GM12891 (cell line): ENCODE measurements at regions not wholly inside any gene's neighbourhood (a gene's known extent, or its start where the extent isn't known, plus 50 kb on each side); places are given as distances from the start of the nearest gene placed in this dataset.

Source experiments
- DNase-seq: peaks from one replicate; pipeline ENCODE4 v3.0.0; 2011; ENCODE audit warnings: low spot score; ENCODE audit not compliant: insufficient read length
- FAIRE-seq: peaks from 2 replicates; lab custom pipeline; 2011; peaks lifted over from hg19 to GRCh38; lab: Jason Lieb, UNC
- PAX5 ChIP-seq: IDR thresholded peaks from 2 replicates; pipeline ENCODE4 v1.6.1; 2011; ENCODE audit warnings: low read length, moderate library complexity, mild to moderate bottlenecking; ENCODE audit not compliant: insufficient read depth, severe bottlenecking
- POLR2A ChIP-seq: IDR thresholded peaks from 2 replicates; pipeline ENCODE4 v1.6.1; 2011; ENCODE audit warnings: low read depth, low read length, control low read depth
- POLR2AphosphoS5 ChIP-seq: IDR thresholded peaks from 2 replicates; pipeline ENCODE4 v1.6.1; 2011; ENCODE audit warnings: low read depth, low read length, control low read depth
- POU2F2 ChIP-seq: IDR thresholded peaks from 2 replicates; pipeline ENCODE4 v1.6.1; 2011; ENCODE audit warnings: low read depth, mild to moderate bottlenecking, control low read depth, low read length, moderate library complexity
- SPI1 ChIP-seq: IDR thresholded peaks from 2 replicates; pipeline ENCODE4 v1.6.1; 2011; ENCODE audit warnings: low read depth, low read length, control low read depth
- TAF1 ChIP-seq: IDR thresholded peaks from 2 replicates; pipeline ENCODE4 v1.6.1; 2011; ENCODE audit warnings: low read depth, low read length, control low read depth

GRCh38 chr2:76610451-76610850 lies 899.7 kb upstream of the GCFC2 start:
- TF ChIP-seq TAF1 (no peak), POU2F2 (no peak), PAX5 (no peak), POLR2A (no peak)
- FAIRE-seq, result no peak
- no peak for DNase-seq

DNA sequence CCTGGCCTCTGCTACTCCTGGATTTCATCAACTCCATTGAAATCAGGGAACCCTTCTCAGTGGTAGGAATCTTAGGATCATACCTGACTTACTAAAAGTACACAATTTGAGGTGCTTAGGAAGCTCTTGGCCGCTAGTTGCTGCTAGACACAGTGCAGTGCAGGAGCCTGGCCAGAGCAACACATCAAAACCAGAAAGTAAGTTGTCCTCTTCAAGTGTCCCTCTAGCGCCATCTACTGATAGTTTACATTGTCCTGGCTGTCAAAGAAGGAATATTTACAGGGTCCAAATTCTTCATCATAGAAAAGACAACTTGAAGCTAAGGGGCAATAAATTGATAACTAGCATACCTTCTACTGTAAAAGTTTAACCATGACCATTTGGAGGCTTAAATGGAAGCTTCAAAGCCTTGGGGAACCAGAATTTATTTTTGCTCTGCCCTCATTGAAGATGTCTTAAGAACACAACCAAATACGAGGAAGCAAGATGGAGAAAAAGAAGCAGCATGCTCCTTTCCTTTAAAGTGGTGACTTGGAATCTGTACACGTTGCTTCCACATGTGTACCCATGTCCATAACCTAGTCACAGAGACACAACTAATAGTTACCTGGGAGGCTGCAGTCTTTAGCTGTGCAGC lies 889.1 kb upstream of the GCFC2 start:
- DNase-seq, result peak; percentile 18
- peak; percentile 80 for FAIRE-seq
- TF ChIP-seq POLR2AphosphoS5 (no peak), PAX5 (no peak), POU2F2 (no peak), TAF1 (no peak), POLR2A (no peak), SPI1 (no peak)

DNA sequence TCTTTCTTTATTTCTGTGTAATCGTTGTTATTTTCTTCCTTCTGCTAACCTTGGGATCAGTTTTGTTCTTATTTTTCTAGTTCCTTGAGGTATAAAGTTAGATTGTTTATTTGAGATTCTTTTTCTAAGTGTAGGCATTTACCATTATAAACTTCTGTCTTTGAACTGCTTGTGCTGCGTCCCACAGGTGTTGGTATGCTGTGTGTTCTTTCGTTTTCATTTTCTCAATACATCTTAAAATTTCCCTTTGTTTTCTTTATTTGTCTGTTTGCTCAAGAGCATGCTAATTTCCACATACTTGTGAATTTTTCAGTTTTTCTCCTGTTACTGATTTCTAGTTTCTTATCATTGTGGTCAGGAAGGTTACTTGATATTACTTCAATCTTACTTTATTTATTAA lies 873.8 kb upstream of the GCFC2 start:
- FAIRE-seq (no peak), DNase-seq (no peak)
- TF ChIP-seq SPI1, result no peak
- no peak for TF ChIP-seq POLR2AphosphoS5
- TF ChIP-seq POU2F2, result no peak
- TF ChIP-seq TAF1, result no peak
- no peak for TF ChIP-seq POLR2A
- TF ChIP-seq PAX5, result no peak

DNA sequence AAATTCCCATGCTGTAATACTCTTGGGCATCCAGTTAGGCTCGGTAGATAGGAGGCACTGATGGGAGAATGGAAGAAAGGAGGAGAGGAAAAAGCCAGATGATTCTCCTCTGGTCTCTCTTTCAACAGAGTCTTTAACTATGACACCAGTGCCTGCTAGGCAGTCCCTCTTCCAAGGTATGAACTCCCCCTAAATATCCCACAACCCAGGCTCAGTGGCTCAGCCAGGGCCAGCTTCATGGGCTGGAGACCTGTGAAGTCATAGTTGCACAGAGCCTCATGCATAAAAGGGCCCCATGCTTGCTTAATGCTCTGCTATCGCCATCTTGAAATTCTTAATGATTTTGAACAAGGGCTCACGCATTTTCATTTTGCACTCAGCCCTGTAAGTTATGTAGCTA lies 869.2 kb upstream of the GCFC2 start:
- TF ChIP-seq PAX5 (no peak), POLR2A (no peak), POU2F2 (no peak), POLR2AphosphoS5 (no peak), SPI1 (no peak), TAF1 (no peak)
- no peak for DNase-seq
- FAIRE-seq, result no peak

- TF ChIP-seq SPI1 (no peak), POLR2AphosphoS5 (no peak), POLR2A (no peak), PAX5 (no peak)
- DNase-seq, result no peak
- FAIRE-seq, result no peak
These were observed 862.3 kb upstream of the GCFC2 start for GRCh38 chr2:76572981-76573380.

DNA sequence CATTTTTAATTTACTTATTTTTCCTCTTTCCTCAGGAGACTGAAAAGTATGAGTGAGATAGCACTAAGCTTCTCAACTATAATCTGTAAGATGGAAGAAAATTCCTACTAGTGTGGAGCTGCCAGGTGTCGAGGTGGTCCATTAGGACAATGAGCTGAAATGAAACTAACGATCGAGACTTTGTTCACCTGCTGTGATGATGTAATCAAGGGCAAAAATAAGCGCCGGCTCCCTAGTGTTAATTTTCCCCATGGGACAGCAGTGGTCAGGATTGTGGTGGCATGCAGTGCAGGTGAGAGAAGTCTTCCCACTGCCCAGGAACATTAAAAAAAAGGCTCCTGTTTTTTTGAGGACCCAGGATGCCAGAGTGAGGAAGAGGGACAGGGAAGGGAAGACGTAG lies 859.1 kb upstream of the GCFC2 start:
- no peak for DNase-seq
- FAIRE-seq, result no peak
- TF ChIP-seq POLR2AphosphoS5 (no peak), POU2F2 (no peak), POLR2A (no peak), TAF1 (no peak)

DNA sequence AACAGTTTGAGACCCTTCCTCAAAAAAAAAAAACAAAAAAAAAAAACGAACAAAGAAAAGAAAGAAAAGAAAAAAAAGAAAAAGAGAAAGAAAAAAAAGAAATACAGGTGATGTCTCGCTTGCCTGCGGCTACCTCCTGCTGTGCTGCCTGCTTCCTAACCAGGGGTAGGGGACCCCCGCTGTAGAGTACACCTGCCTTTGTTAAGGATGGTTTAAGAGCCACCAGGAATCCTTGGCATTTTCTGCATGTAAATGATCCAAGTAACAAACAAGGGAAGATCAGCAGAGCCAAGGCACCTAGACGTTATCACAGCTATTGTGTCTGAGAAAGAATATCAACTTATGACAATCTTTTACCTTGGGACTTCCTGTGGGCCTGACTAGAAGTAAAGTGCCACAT lies 856.8 kb upstream of the GCFC2 start:
- FAIRE-seq, result no peak
- DNase-seq, result no peak
- TF ChIP-seq POLR2AphosphoS5 (no peak), PAX5 (no peak), TAF1 (no peak), POU2F2 (no peak), SPI1 (no peak), POLR2A (no peak)

DNA sequence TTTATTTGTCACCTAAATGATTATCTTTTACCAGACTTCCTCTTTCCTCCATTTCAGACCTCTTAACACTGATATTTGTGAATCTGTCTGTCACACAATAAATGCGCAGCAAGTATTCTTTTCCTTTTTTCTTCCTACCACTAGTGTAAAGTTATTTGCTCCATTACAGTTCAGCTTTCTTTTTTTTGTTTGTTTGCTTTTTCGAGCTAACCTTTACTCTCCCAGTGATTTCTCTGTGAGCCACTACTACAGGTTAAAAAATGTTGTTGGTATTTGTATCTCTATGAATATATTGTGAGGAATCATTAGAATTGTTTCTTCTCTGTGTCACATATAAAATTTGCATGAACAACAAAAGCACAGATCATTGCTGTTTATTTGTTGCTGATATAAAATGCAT lies 854.0 kb upstream of the GCFC2 start:
- FAIRE-seq, result no peak

DNA sequence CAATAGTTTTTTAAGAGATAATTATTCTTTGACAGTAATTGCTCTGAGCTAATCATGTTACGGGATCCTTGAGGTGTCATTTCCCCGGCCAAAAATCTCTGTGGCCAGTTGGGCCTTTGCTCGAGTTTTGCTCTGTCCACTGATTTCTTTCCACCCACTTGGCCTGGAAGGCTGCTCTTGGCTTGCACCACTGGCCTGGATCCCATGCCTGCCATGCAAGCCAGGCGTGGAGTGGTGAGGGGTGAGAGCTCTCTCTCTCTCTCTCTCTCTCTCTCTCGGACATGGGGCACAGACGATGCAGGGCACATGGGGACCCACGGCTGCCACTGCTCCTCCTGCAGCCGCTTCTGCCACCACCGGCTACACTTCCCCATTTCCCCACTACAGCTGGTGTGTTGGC lies 853.0 kb upstream of the GCFC2 start:
- FAIRE-seq, result no peak
- no peak for DNase-seq
- TF ChIP-seq POLR2A, result no peak
- TF ChIP-seq PAX5, result no peak
- no peak for TF ChIP-seq POLR2AphosphoS5
- TF ChIP-seq TAF1, result no peak
- TF ChIP-seq POU2F2, result no peak
- no peak for TF ChIP-seq SPI1

More for the DNA sequence above, 854.0 kb upstream of the GCFC2 start:
- DNase-seq, result no peak
- TF ChIP-seq POLR2A, result no peak
- no peak for TF ChIP-seq POLR2AphosphoS5
- TF ChIP-seq POU2F2, result no peak
- TF ChIP-seq TAF1, result no peak
- no peak for TF ChIP-seq PAX5

DNA sequence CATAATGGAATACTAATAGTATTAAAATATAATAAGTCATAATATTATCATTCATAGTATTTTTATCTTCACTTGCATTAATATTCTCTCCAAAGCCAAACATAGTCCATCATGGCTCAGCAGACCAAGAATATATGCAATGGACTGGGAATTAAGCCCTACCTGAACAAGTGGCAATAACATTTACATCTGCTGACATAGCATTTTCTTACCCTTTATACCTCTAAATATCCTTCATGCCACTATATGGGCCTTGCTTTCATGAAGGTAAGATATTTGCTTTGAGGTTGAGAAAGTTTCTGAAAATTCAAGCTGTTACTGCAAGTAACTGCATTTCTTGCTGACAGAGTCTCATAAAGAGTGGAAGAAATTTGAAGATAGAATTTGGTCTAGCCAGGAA lies 847.4 kb upstream of the GCFC2 start:
- FAIRE-seq (no peak), DNase-seq (no peak)
- TF ChIP-seq POLR2A (no peak), POU2F2 (no peak), SPI1 (no peak), PAX5 (no peak), POLR2AphosphoS5 (no peak), TAF1 (no peak)
